ENCODE measurements at regions not wholly inside any gene's neighbourhood (a gene's known extent, or its start where the extent isn't known, plus 50 kb on each side); places are given as distances from the start of the nearest gene placed in this dataset.

GRCh38 chr10:44205067-44205466, 179.8 kb downstream of the CXCL12 start:
- no peaks in the 10 kb centered on the region for H3K4me1 ChIP-seq (ENCODE audit: control insufficient read depth in 2 of 2, insufficient read depth in 2 of 2, low read length in 1 of 2)
- no peak overlapping the region for H3K27ac ChIP-seq (ENCODE audit: low read depth in 2 of 2, low read length in 1 of 2)
- H3K4me3 ChIP-seq (ENCODE audit: low read depth in 1 of 2, low read length in 2 of 2), result no peak overlapping the region
- no peaks in the 10 kb centered on the region for H3K27me3 ChIP-seq (ENCODE audit: control insufficient read depth in 1 of 2, insufficient read depth in 2 of 2, low read length in 2 of 2)
- no peaks in the 10 kb centered on the region for H3K36me3 ChIP-seq (ENCODE audit: control insufficient read depth in 2 of 2, insufficient read depth in 2 of 2, low read length in 1 of 2)
- WGBS, 2 donors, result 39 to 41% methylated on average over 3 of the region's 3 CpGs
- H3K9me3 ChIP-seq (ENCODE audit: control insufficient read depth in 2 of 2, insufficient read depth in 1 of 2, low read depth in 1 of 2, low read length in 1 of 2), result no peaks in the 10 kb centered on the region

DNA sequence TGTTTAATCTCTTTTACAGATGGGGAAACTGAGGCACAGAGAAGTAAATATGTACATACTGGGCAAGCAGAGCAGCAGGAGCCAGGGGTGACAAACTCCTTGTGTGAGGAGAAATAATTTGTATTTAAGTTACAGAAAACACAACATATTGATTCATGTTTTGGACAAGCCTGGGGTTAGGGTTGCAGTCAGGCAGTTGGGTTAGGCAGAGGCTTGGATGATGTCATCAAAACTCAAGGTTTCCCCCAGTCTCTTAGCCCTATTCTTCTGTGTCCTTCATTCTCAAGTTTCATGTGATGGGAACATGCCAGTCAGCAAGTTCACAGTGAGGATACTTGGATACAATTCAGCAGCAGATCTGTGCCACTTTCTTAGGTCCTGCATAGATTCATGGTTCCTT, 181.4 kb downstream of the CXCL12 start:
- H3K4me3 ChIP-seq (ENCODE audit: low read depth in 1 of 2, low read length in 2 of 2), result no peak overlapping the region
- no peaks in the 10 kb centered on the region for H3K9me3 ChIP-seq (ENCODE audit: control insufficient read depth in 2 of 2, insufficient read depth in 1 of 2, low read depth in 1 of 2, low read length in 1 of 2)

DNA sequence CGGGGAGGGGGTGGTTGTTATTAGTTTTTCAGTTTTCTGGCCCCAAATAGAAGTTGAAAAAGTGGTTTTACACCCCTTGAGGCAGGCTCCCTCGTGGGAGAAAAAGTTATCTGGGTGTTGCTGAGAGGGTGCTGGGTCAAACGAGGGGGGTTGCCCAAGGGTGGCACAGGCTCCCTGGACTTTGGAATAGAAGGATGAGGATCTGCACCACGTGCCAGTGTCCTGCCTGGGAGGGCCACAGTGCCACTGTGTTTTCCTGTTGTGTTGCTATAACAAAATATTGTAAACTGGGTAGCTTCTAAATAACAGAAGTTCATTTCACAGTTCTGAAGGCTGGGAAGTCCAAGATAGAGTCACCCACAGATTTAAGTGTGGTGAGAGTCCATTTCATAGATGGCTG, 181.9 kb downstream of the CXCL12 start:
- H3K27me3 ChIP-seq (ENCODE audit: control insufficient read depth in 1 of 2, insufficient read depth in 2 of 2, low read length in 2 of 2), result no peaks in the 10 kb centered on the region
- no peak overlapping the region for H3K27ac ChIP-seq (ENCODE audit: low read depth in 2 of 2, low read length in 1 of 2)
- H3K4me1 ChIP-seq (ENCODE audit: control insufficient read depth in 2 of 2, insufficient read depth in 2 of 2, low read length in 1 of 2), result no peaks in the 10 kb centered on the region
- no peaks in the 10 kb centered on the region for H3K36me3 ChIP-seq (ENCODE audit: control insufficient read depth in 2 of 2, insufficient read depth in 2 of 2, low read length in 1 of 2)
- no peak overlapping the region for H3K4me3 ChIP-seq (ENCODE audit: low read depth in 1 of 2, low read length in 2 of 2)
- H3K9me3 ChIP-seq (ENCODE audit: control insufficient read depth in 2 of 2, insufficient read depth in 1 of 2, low read depth in 1 of 2, low read length in 1 of 2), result no peaks in the 10 kb centered on the region
- 72 to 73% methylated on average over 4 of the region's 4 CpGs for WGBS, 2 donors

More for the DNA sequence above, 181.4 kb downstream of the CXCL12 start:
- no peaks in the 10 kb centered on the region for H3K4me1 ChIP-seq (ENCODE audit: control insufficient read depth in 2 of 2, insufficient read depth in 2 of 2, low read length in 1 of 2)
- H3K27me3 ChIP-seq (ENCODE audit: control insufficient read depth in 1 of 2, insufficient read depth in 2 of 2, low read length in 2 of 2), result no peaks in the 10 kb centered on the region
- no peak overlapping the region for H3K27ac ChIP-seq (ENCODE audit: low read depth in 2 of 2, low read length in 1 of 2)
- H3K36me3 ChIP-seq (ENCODE audit: control insufficient read depth in 2 of 2, insufficient read depth in 2 of 2, low read length in 1 of 2), result no peaks in the 10 kb centered on the region

DNA sequence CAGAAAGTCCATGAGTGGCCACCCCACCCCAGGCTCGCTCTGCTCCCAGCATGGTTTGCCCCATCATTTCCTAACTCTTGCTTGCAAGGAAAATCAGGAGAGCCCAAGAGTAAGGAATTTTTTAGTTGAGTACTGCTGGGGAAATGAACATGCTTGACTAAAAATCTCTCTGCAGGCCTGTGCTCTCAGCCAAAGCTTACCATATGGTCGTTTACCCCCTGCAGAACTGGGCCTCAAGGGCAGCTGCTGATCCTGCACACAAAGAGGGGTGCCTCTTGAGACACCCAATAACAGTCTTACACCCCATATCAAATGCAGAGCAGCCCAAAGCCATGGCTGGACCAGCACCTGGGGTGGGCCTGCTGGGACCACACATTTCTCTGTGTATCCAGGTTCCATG, 183.2 kb downstream of the CXCL12 start:
- 70 to 72% methylated on average over 2 of the region's 2 CpGs for WGBS, 2 donors
- Histone ChIP-seq H3K27ac (ENCODE audit: low read depth in 2 of 2, low read length in 1 of 2) (no peak overlapping the region), H3K27me3 (ENCODE audit: control insufficient read depth in 1 of 2, insufficient read depth in 2 of 2, low read length in 2 of 2) (no peaks in the 10 kb centered on the region), H3K9me3 (ENCODE audit: control insufficient read depth in 2 of 2, insufficient read depth in 1 of 2, low read depth in 1 of 2, low read length in 1 of 2) (no peaks in the 10 kb centered on the region), H3K36me3 (ENCODE audit: control insufficient read depth in 2 of 2, insufficient read depth in 2 of 2, low read length in 1 of 2) (no peaks in the 10 kb centered on the region), H3K4me3 (ENCODE audit: low read depth in 1 of 2, low read length in 2 of 2) (no peak overlapping the region), H3K4me1 (ENCODE audit: control insufficient read depth in 2 of 2, insufficient read depth in 2 of 2, low read length in 1 of 2) (no peaks in the 10 kb centered on the region)

- no peaks in the 10 kb centered on the region for H3K27me3 ChIP-seq (ENCODE audit: control insufficient read depth in 1 of 2, insufficient read depth in 2 of 2, low read length in 2 of 2)
- H3K27ac ChIP-seq (ENCODE audit: low read depth in 2 of 2, low read length in 1 of 2), result no peak overlapping the region
- no peak overlapping the region for H3K4me3 ChIP-seq (ENCODE audit: low read depth in 1 of 2, low read length in 2 of 2)
- H3K4me1 ChIP-seq (ENCODE audit: control insufficient read depth in 2 of 2, insufficient read depth in 2 of 2, low read length in 1 of 2), result no peaks in the 10 kb centered on the region
- H3K9me3 ChIP-seq (ENCODE audit: control insufficient read depth in 2 of 2, insufficient read depth in 1 of 2, low read depth in 1 of 2, low read length in 1 of 2), result no peaks in the 10 kb centered on the region
- 86 to 91% methylated on average over 6 of the region's 6 CpGs for WGBS, 2 donors
- H3K36me3 ChIP-seq (ENCODE audit: control insufficient read depth in 2 of 2, insufficient read depth in 2 of 2, low read length in 1 of 2), result no peaks in the 10 kb centered on the region
Observed at GRCh38 chr10:44201011-44201410, 183.9 kb downstream of the CXCL12 start.

DNA sequence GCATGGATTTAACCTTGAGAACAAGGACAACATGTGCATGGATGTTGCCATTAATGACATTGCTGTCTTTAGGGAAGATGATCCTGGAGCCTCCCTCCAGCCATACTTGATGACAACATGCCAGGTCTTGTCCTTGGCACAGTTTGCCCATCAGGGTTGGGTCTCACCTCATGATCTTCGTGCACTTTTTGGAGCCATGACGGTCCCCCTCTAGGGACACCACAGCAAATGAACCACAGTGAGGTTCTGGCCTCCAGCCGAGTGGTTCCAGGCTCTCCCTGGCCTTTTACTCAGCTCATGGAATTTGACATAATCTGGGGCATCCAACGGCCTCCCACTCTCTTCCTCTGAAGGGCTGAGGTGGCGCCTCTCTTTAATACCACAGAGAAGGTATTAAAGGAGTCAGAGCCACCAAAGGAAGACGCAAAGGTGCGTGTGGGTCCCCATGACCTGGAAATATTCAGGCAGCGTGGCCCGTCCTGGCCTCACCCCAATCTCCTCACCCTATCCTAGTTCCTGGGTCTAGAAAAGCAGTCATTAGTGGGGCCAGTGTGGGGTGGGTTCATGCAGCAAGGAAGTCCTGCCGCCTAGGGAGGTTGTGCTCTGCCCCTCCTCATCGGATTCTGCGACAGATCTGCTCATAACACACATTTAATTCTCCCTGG, 184.8 kb downstream of the CXCL12 start:
- Histone ChIP-seq H3K36me3 (ENCODE audit: control insufficient read depth in 2 of 2, insufficient read depth in 2 of 2, low read length in 1 of 2) (no peaks in the 10 kb centered on the region), H3K4me3 (ENCODE audit: low read depth in 1 of 2, low read length in 2 of 2) (no peak overlapping the region), H3K27me3 (ENCODE audit: control insufficient read depth in 1 of 2, insufficient read depth in 2 of 2, low read length in 2 of 2) (no peaks in the 10 kb centered on the region), H3K9me3 (ENCODE audit: control insufficient read depth in 2 of 2, insufficient read depth in 1 of 2, low read depth in 1 of 2, low read length in 1 of 2) (no peaks in the 10 kb centered on the region), H3K4me1 (ENCODE audit: control insufficient read depth in 2 of 2, insufficient read depth in 2 of 2, low read length in 1 of 2) (no peaks in the 10 kb centered on the region), H3K27ac (ENCODE audit: low read depth in 2 of 2, low read length in 1 of 2) (no peak overlapping the region)
- 84 to 91% methylated on average over 12 of the region's 12 CpGs for WGBS, 2 donors

DNA sequence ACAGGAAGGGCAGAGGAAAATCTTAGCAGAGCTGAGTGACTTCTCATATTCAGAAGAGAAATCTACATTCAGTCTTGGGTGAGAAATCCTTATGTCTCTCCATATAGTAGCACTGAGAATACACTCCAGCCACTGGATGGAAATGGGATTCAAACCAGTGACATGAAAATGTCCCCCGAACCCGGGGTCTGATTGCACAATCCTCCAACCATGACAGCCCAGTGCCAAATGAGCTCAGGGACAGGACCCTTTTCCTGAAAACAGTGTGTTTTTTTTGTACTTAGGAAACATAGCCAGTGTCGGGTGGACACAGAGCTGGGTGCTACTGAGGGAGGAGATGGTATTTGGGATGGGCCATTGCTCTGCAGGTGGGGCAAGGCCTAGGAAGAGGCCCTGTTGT, 185.6 kb downstream of the CXCL12 start:
- 72 to 90% methylated on average over 3 of the region's 3 CpGs for WGBS, 2 donors
- Histone ChIP-seq H3K27ac (ENCODE audit: low read depth in 2 of 2, low read length in 1 of 2) (no peak overlapping the region), H3K4me1 (ENCODE audit: control insufficient read depth in 2 of 2, insufficient read depth in 2 of 2, low read length in 1 of 2) (no peaks in the 10 kb centered on the region), H3K36me3 (ENCODE audit: control insufficient read depth in 2 of 2, insufficient read depth in 2 of 2, low read length in 1 of 2) (no peaks in the 10 kb centered on the region), H3K9me3 (ENCODE audit: control insufficient read depth in 2 of 2, insufficient read depth in 1 of 2, low read depth in 1 of 2, low read length in 1 of 2) (no peaks in the 10 kb centered on the region), H3K27me3 (ENCODE audit: control insufficient read depth in 1 of 2, insufficient read depth in 2 of 2, low read length in 2 of 2) (no peaks in the 10 kb centered on the region), H3K4me3 (ENCODE audit: low read depth in 1 of 2, low read length in 2 of 2) (no peak overlapping the region)

GRCh38 chr10:44198780-44199097, 186.2 kb downstream of the CXCL12 start:
- no peaks in the 10 kb centered on the region for H3K36me3 ChIP-seq (ENCODE audit: control insufficient read depth in 2 of 2, insufficient read depth in 2 of 2, low read length in 1 of 2)
- H3K27ac ChIP-seq (ENCODE audit: low read depth in 2 of 2, low read length in 1 of 2), result no peak overlapping the region
- H3K4me3 ChIP-seq (ENCODE audit: low read depth in 1 of 2, low read length in 2 of 2), result no peak overlapping the region
- H3K9me3 ChIP-seq (ENCODE audit: control insufficient read depth in 2 of 2, insufficient read depth in 1 of 2, low read depth in 1 of 2, low read length in 1 of 2), result no peaks in the 10 kb centered on the region
- no peaks in the 10 kb centered on the region for H3K4me1 ChIP-seq (ENCODE audit: control insufficient read depth in 2 of 2, insufficient read depth in 2 of 2, low read length in 1 of 2)
- no peaks in the 10 kb centered on the region for H3K27me3 ChIP-seq (ENCODE audit: control insufficient read depth in 1 of 2, insufficient read depth in 2 of 2, low read length in 2 of 2)
- WGBS, 2 donors, result 78 to 82% methylated on average over 4 of the region's 4 CpGs

DNA sequence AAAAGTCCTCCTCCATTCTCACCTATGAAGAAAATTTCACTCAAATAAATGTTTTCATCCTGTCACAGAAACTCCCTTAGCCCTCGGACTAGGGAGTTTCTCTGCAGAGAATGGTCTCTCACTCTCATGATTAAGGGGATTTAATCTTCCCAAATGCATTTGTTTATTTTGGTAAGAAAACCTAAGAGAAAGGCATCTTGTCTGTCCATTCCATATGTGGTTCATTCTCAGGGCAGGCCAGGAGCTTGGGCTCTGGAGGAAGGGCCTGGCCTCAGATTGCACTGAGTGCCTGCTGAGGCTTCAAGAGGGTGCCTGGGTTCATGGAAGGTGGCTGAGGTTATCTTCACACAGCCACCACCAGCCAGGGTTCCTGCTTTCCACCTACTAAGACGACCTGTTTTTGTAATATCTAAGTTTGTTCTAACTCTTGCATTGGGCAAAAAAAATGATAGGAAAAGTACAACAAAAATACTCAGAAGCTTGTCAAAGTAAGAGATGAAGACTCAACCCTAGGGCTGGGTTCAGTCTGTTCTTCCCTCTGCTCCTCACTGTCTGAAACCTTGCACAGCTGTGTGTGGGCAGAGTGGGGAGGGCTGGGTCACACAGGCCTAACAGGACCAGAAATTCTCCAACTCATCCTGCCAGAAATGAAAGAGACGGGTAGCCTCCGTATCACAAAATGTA, 186.7 kb downstream of the CXCL12 start:
- Histone ChIP-seq H3K4me1 (ENCODE audit: control insufficient read depth in 2 of 2, insufficient read depth in 2 of 2, low read length in 1 of 2) (no peaks in the 10 kb centered on the region), H3K36me3 (ENCODE audit: control insufficient read depth in 2 of 2, insufficient read depth in 2 of 2, low read length in 1 of 2) (no peaks in the 10 kb centered on the region), H3K27ac (ENCODE audit: low read depth in 2 of 2, low read length in 1 of 2) (no peak overlapping the region)

GRCh38 chr10:44197646-44198045, 187.3 kb downstream of the CXCL12 start:
- Histone ChIP-seq H3K4me1 (ENCODE audit: control insufficient read depth in 2 of 2, insufficient read depth in 2 of 2, low read length in 1 of 2) (no peaks in the 10 kb centered on the region), H3K4me3 (ENCODE audit: low read depth in 1 of 2, low read length in 2 of 2) (no peak overlapping the region), H3K27ac (ENCODE audit: low read depth in 2 of 2, low read length in 1 of 2) (no peak overlapping the region), H3K27me3 (ENCODE audit: control insufficient read depth in 1 of 2, insufficient read depth in 2 of 2, low read length in 2 of 2) (no peaks in the 10 kb centered on the region), H3K9me3 (ENCODE audit: control insufficient read depth in 2 of 2, insufficient read depth in 1 of 2, low read depth in 1 of 2, low read length in 1 of 2) (no peaks in the 10 kb centered on the region), H3K36me3 (ENCODE audit: control insufficient read depth in 2 of 2, insufficient read depth in 2 of 2, low read length in 1 of 2) (no peaks in the 10 kb centered on the region)
- 95 to 96% methylated on average over 3 of the region's 3 CpGs for WGBS, 2 donors

More for the DNA sequence above, 186.7 kb downstream of the CXCL12 start:
- H3K27me3 ChIP-seq (ENCODE audit: control insufficient read depth in 1 of 2, insufficient read depth in 2 of 2, low read length in 2 of 2), result no peaks in the 10 kb centered on the region
- 77 to 80% methylated on average over 4 of the region's 4 CpGs for WGBS, 2 donors
- no peak overlapping the region for H3K4me3 ChIP-seq (ENCODE audit: low read depth in 1 of 2, low read length in 2 of 2)
- H3K9me3 ChIP-seq (ENCODE audit: control insufficient read depth in 2 of 2, insufficient read depth in 1 of 2, low read depth in 1 of 2, low read length in 1 of 2), result no peaks in the 10 kb centered on the region
